HEK293 (cell line): ENCODE measurements at regions not wholly inside any gene's neighbourhood (a gene's known extent, or its start where the extent isn't known, plus 50 kb on each side); places are given as distances from the start of the nearest gene placed in this dataset.

Source experiments
- ATF2 ChIP-seq: fragments of 450-650 bp; formaldehyde crosslinking; IDR thresholded peaks from 2 replicates; pipeline ENCODE4 v1.5.1; 2016; ENCODE audit warnings: missing biosample characterization, missing genetic modification characterization, low read depth
- CTCF ChIP-seq: fragments of 450-650 bp; formaldehyde crosslinking; IDR thresholded peaks from 2 replicates; pipeline ENCODE4 v1.5.1; 2016; ENCODE audit warnings: missing biosample characterization, missing genetic modification characterization
- KLF9 ChIP-seq: fragments of 450-650 bp; formaldehyde crosslinking; IDR thresholded peaks from 2 replicates; pipeline ENCODE4 v1.5.1; 2016; ENCODE audit warnings: missing biosample characterization, missing genetic modification characterization, low read depth
- MYNN ChIP-seq: fragments of 450-650 bp; formaldehyde crosslinking; IDR thresholded peaks from 2 replicates; pipeline ENCODE4 v1.5.1; 2016; ENCODE audit warnings: missing biosample characterization, missing genetic modification characterization, borderline replicate concordance
- PATZ1 ChIP-seq: fragments of 450-650 bp; formaldehyde crosslinking; IDR thresholded peaks from 2 replicates; pipeline ENCODE4 v1.5.1; 2016; ENCODE audit warnings: missing biosample characterization, missing genetic modification characterization
- REST ChIP-seq: fragments of 450-650 bp; formaldehyde crosslinking; IDR thresholded peaks from 2 replicates; pipeline ENCODE4 v1.5.1; 2016; ENCODE audit warnings: missing biosample characterization, missing genetic modification characterization
- SCRT2 ChIP-seq: fragments of 450-650 bp; formaldehyde crosslinking; IDR thresholded peaks from 2 replicates; pipeline ENCODE4 v1.5.1; 2016; ENCODE audit warnings: missing biosample characterization, missing genetic modification characterization
- ZBTB11 ChIP-seq: fragments of 450-650 bp; formaldehyde crosslinking; conservative IDR thresholded peaks from 2 replicates; pipeline ENCODE4 v1.5.1; 2016; ENCODE audit warnings: low read depth, missing biosample characterization, missing genetic modification characterization
- ZNF221 ChIP-seq: fragments of 450-650 bp; formaldehyde crosslinking; IDR thresholded peaks from 2 replicates; pipeline ENCODE4 v1.5.1; 2017; ENCODE audit warnings: missing biosample characterization, missing genetic modification characterization, borderline replicate concordance
- ZNF350 ChIP-seq: fragments of 450-650 bp; formaldehyde crosslinking; IDR thresholded peaks from 2 replicates; pipeline ENCODE4 v1.5.0; 2017; ENCODE audit warnings: missing biosample characterization, mild to moderate bottlenecking, missing genetic modification characterization
- ZNF639 ChIP-seq: fragments of 450-650 bp; formaldehyde crosslinking; IDR thresholded peaks from 2 replicates; pipeline ENCODE4 v1.5.1; 2016; ENCODE audit warnings: missing biosample characterization, missing genetic modification characterization
- ZNF747 ChIP-seq: fragments of 450-650 bp; formaldehyde crosslinking; IDR thresholded peaks from 2 replicates; pipeline ENCODE4 v1.5.1; 2016; ENCODE audit warnings: missing biosample characterization, missing genetic modification characterization
- ZSCAN5A ChIP-seq: fragments of 450-650 bp; formaldehyde crosslinking; IDR thresholded peaks from 2 replicates; pipeline ENCODE4 v1.5.1; 2016; ENCODE audit warnings: missing biosample characterization, missing genetic modification characterization

GRCh38 chr4:103443324-103443723, 245.2 kb upstream of the CENPE start:
- TF ChIP-seq CTCF (tag by site-specific recombination) (no peak), PATZ1 (no peak), ZSCAN5A (tag by site-specific recombination) (no peak), SCRT2 (tag by site-specific recombination) (no peak), ZNF221 (no peak), ATF2 (tag by site-specific recombination) (no peak), ZNF747 (tag by site-specific recombination) (no peak), ZNF639 (tag by site-specific recombination) (no peak), ZNF350 (tag by site-specific recombination) (no peak), REST (tag by site-specific recombination) (no peak), MYNN (no peak), KLF9 (tag by site-specific recombination) (no peak), ZBTB11 (tag by site-specific recombination) (no peak)
